K562 (cell line): ENCODE measurements at regions not wholly inside any gene's neighbourhood (a gene's known extent, or its start where the extent isn't known, plus 50 kb on each side); places are given as distances from the start of the nearest gene placed in this dataset.

ENCODE experiments used
- ATAC-seq: fragments of 200-7000 bp; cut with Tn5 transposase; 3 replicates; pipeline ENCODE4 v1.9.1; 2020; ENCODE audit warnings: moderate library complexity
- BruUV-seq: library from RNA; stranded (reverse); fragments of 400-500 nt; replicated peaks from 2 replicates; lab custom pipeline; 2021; lab: Mats Ljungman, UMichigan
- CTCF ChIA-PET: fragments of 300-600 bp; formaldehyde crosslinking; extraction: SDS; loops from one replicate; lab custom pipeline; 2021; ENCODE audit warnings: low intra/inter-chr PET ratio; lab: Yijun Ruan, JAX
- POLR2A ChIA-PET: fragments of 300-600, 350-650 bp; sonication (Branson Sonifier 250); formaldehyde crosslinking; extraction: SDS; loops from one replicate; lab custom pipeline; 2021; ENCODE audit warnings: antibody characterized with exemption, inconsistent platforms; lab: Yijun Ruan, JAX
- DNase-seq, 4 experiments: peaks; one replicate each; pipeline versions ENCODE4 v3.0.0 to v3.0.0-alpha.2; 2011 to 2018; ENCODE audit warnings: low spot score in 3 of 4, mixed read lengths in 3 of 4; ENCODE audit errors: extremely low read depth in 1 of 4
- FAIRE-seq: peaks from 2 replicates; lab custom pipeline; 2011; peaks lifted over from hg19 to GRCh38; lab: Jason Lieb, UNC
- H2AFZ ChIP-seq: 2 replicates; pipeline ENCODE4 v1.6.0; 2011; ENCODE audit warnings: low read depth, low read length, control low read depth, inconsistent platforms
- H3K27ac ChIP-seq: fragments of 200-600 bp; 3 replicates; pipeline ENCODE4 v1.8.0; 2011; ENCODE audit warnings: low read depth, mild to moderate bottlenecking, control low read depth, inconsistent platforms, low read length, moderate library complexity, mixed read lengths; ENCODE audit errors: extremely low read depth
- H3K27me3 ChIP-seq, 2 experiments: fragments of 300-600 bp in 1 of 2; 2 replicates in 1 of 2; 3 replicates in 1 of 2; pipeline versions ENCODE4 v1.6.0 to v1.8.0; 2011; ENCODE audit warnings: inconsistent platforms in 2 of 2, low read length in 2 of 2, mild to moderate bottlenecking in 1 of 2, mixed read lengths in 1 of 2, moderate library complexity in 1 of 2; ENCODE audit not compliant: control insufficient read depth in 2 of 2, insufficient read depth in 2 of 2
- H3K36me3 ChIP-seq: fragments of 300-600 bp; 3 replicates; pipeline ENCODE4 v1.8.0; 2011; ENCODE audit warnings: mild to moderate bottlenecking, low read length, inconsistent platforms; ENCODE audit not compliant: control insufficient read depth, insufficient read depth
- H3K4me1 ChIP-seq, 2 experiments: fragments of 200-600 bp in 1 of 2; replicated peaks in 1 of 2; 2 replicates in 1 of 2; 3 replicates in 1 of 2; pipeline versions ENCODE4 v1.5.1 to v1.8.0; 2011; ENCODE audit warnings: inconsistent platforms in 2 of 2, low read length in 2 of 2, mild to moderate bottlenecking in 1 of 2, mixed read lengths in 1 of 2, moderate library complexity in 1 of 2; ENCODE audit not compliant: control insufficient read depth in 2 of 2, insufficient read depth in 2 of 2
- H3K4me2 ChIP-seq: 2 replicates; pipeline ENCODE4 v1.6.1; 2011; ENCODE audit warnings: low read length, control low read depth, inconsistent platforms, mixed read lengths; ENCODE audit not compliant: insufficient read depth
- H3K4me3 ChIP-seq: fragments of 200-600 bp; sonication (generic), shearing (Covaris generic); 2 replicates; pipeline ENCODE4 v1.5.1; 2016; ENCODE audit warnings: control low read depth, inconsistent platforms
- H3K79me2 ChIP-seq: fragments of 200-600 bp; 3 replicates; pipeline ENCODE4 v1.8.0; 2011; ENCODE audit warnings: low read length, inconsistent platforms; ENCODE audit not compliant: control insufficient read depth, insufficient read depth
- H3K9ac ChIP-seq, 2 experiments: 2 replicates each; pipeline versions ENCODE4 v1.6.0 to v1.6.1; 2011; ENCODE audit warnings: low read depth in 2 of 2, low read length in 2 of 2, control low read depth in 1 of 2, inconsistent platforms in 1 of 2, mild to moderate bottlenecking in 1 of 2, mixed read lengths in 1 of 2; ENCODE audit not compliant: insufficient read depth in 1 of 2
- H3K9me1 ChIP-seq: one replicate; pipeline ENCODE4 v1.6.0; 2011; ENCODE audit warnings: inconsistent platforms, mild to moderate bottlenecking, low read length, moderate library complexity; ENCODE audit not compliant: control insufficient read depth, insufficient read depth
- H3K9me3 ChIP-seq: replicated peaks from 2 replicates; pipeline ENCODE4 v1.5.1; 2011; ENCODE audit warnings: low read depth, low read length, inconsistent platforms; ENCODE audit not compliant: control insufficient read depth, insufficient read depth
- H4K20me1 ChIP-seq: replicated peaks from 2 replicates; pipeline ENCODE4 v1.6.1; 2011; ENCODE audit warnings: low read length, inconsistent platforms, mixed read lengths; ENCODE audit not compliant: control insufficient read depth, insufficient read depth
- CBX2 ChIP-seq: fragments of 200-600 bp; sonication (generic); IDR thresholded peaks from one replicate; pipeline ENCODE4 v1.6.1; 2012; ENCODE audit warnings: mild to moderate bottlenecking, low read length, inconsistent platforms; ENCODE audit not compliant: insufficient read depth, poor library complexity, severe bottlenecking
- CHD2 ChIP-seq: IDR thresholded peaks from 2 replicates; pipeline ENCODE4 v1.6.1; 2011; ENCODE audit warnings: low read depth, low read length
- ELF4 ChIP-seq: fragments of 450-650 bp; formaldehyde crosslinking; IDR thresholded peaks from 2 replicates; pipeline ENCODE4 v1.4.0; 2022; ENCODE audit warnings: missing genetic modification characterization
- NR2C1 ChIP-seq, 2 experiments: fragments of 450-650 bp; IDR thresholded peaks; 2 replicates each; pipeline ENCODE4 v1.6.1; 2017; ENCODE audit warnings: mild to moderate bottlenecking in 2 of 2, antibody characterized with exemption in 1 of 2, inconsistent platforms in 1 of 2, missing compliant biosample characterization in 1 of 2, missing genetic modification characterization in 1 of 2
- RBM17 ChIP-seq: fragments of 200-400 bp; formaldehyde crosslinking; IDR thresholded peaks from 2 replicates; pipeline ENCODE4 v1.6.1; 2017; ENCODE audit warnings: low read depth, mild to moderate bottlenecking, low read length, borderline replicate concordance
- ZNF224 ChIP-seq: sonication (generic); formaldehyde crosslinking; IDR thresholded peaks from 2 replicates; pipeline ENCODE4 v1.8.0; 2022; ENCODE audit warnings: mild to moderate bottlenecking, missing genetic modification reagents
- ZNF444 ChIP-seq: fragments of 250-450 bp; sonication (Bioruptor Pico); IDR thresholded peaks from 2 replicates; pipeline ENCODE4 v1.4.0; 2020; ENCODE audit warnings: mild to moderate bottlenecking, moderate library complexity
- WGBS: fragments of 100-300 bp; shearing (Covaris generic); methylation state at CpG from one replicate; pipeline ENCODE4 v1.1.6; 2016; ENCODE audit warnings: low coverage, mixed read lengths; ENCODE audit not compliant: insufficient coverage; ENCODE audit errors: missing lambda C conversion rate; 5-methylcytosine and 5-hydroxymethylcytosine counted together
- in situ Hi-C: fragments of 300-500 bp; cut with MboI; formaldehyde crosslinking; loops from 4 replicates; pipeline ENCODE4 v1.15.0; 2018; ENCODE audit warnings: inconsistent platforms, mixed read lengths
- intact Hi-C: fragments of 100-400 bp; cut with micrococcal nuclease; formaldehyde crosslinking; loops from 2 replicates; pipeline ENCODE4 v1.14.2; 2022
- TF ChIP-seq, protein P1 (sequence below): fragments of 450-650 bp; IDR thresholded peaks from 2 replicates; pipeline ENCODE4 v1.6.1; 2018; ENCODE audit warnings: mild to moderate bottlenecking, low read depth; ENCODE audit not compliant: partially characterized antibody

DNA sequence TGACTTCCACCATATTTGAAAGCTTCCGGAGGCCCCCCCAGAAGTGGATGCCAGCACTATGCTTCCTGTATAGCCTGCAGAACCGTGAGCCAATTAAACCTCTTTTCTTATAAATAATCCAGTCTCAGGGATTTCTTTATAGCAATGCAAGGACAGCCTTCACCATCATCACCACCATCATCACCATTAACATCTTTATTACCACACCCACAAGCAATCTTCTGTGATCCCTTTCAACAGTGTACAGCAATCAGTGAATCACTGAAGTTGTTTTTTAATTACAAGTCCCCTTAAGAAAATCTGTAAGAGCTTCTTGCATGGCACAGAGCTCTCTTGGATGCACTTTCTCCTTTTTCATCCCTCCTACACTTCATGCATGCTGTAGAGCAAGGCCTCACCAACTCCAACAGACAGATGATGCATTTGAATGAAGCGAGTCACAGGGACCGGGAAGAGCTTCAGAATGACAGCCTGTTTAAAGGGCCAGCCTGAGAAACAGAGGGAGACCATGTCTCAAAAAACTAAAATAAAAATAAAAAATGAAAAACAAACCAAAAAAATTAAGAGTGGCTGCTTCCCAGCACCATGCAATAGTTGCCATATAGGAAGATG, 83.6 kb upstream of the VASH1 start:
- no peak for ATAC-seq

More for the DNA sequence above, 83.6 kb upstream of the VASH1 start:
- Histone ChIP-seq H3K4me2 (no peak overlapping the region), H4K20me1 (no peaks in the 10 kb centered on the region), H3K27me3 (peaks cover 0 to 17% of the 10 kb centered on the region in 2 experiments; a peak in 3 of 5 replicates), H3K4me1 (no peaks in the 10 kb centered on the region), H3K9me3 (no peaks in the 10 kb centered on the region), H2AFZ (no peak overlapping the region), H3K9me1 (no peaks in the 10 kb centered on the region), H3K9ac (no peak overlapping the region), H3K27ac (no peak overlapping the region), H3K36me3 (no peaks in the 10 kb centered on the region), H3K4me3 (no peak overlapping the region), H3K79me2 (no peaks in the 10 kb centered on the region)
- FAIRE-seq (no peak), DNase-seq (no peak)
- in situ Hi-C loops, result no loop called here
- no TSS peak for BruUV-seq
- 0% methylated on average over 4 of the region's 4 CpGs for WGBS
- intact Hi-C loops, result no loop called here
- POLR2A ChIA-PET, result interaction anchor here (0.7 kb wide), 1 partner anchor 39 kb away, joined by 3 read pairs; no protein-coding TSS in a partner anchor
- TF ChIP-seq CBX2, result no peak
- no peak for TF ChIP-seq ELF4 (CRISPR knock-in tag)
- TF ChIP-seq ZNF444, result no peak
- TF ChIP-seq, protein P1, sequence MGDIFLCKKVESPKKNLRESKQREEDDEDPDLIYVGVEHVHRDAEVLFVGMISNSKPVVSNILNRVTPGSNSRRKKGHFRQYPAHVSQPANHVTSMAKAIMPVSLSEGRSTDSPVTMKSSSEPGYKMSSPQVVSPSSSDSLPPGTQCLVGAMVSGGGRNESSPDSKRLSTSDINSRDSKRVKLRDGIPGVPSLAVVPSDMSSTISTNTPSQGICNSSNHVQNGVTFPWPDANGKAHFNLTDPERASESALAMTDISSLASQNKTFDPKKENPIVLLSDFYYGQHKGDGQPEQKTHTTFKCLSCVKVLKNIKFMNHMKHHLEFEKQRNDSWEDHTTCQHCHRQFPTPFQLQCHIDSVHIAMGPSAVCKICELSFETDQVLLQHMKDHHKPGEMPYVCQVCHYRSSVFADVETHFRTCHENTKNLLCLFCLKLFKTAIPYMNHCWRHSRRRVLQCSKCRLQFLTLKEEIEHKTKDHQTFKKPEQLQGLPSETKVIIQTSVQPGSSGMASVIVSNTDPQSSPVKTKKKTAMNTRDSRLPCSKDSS, result no peak
- TF ChIP-seq ZNF224 (CRISPR knock-in tag), result no peak
- TF ChIP-seq RBM17, result no peak
- no peak for TF ChIP-seq NR2C1 (IDR thresholded peaks at IDR 0.05)
- TF ChIP-seq NR2C1 (tag; IDR thresholded peaks at IDR 0.05), result no peak
- no peak for TF ChIP-seq CHD2
- CTCF ChIA-PET, result no interaction called here
